GM12891 (cell line): ENCODE measurements at regions not wholly inside any gene's neighbourhood (a gene's known extent, or its start where the extent isn't known, plus 50 kb on each side); places are given as distances from the start of the nearest gene placed in this dataset.

Experiments
- DNase-seq: peaks from one replicate; pipeline ENCODE4 v3.0.0; 2011; ENCODE audit warnings: low spot score; ENCODE audit not compliant: insufficient read length
- FAIRE-seq: peaks from 2 replicates; lab custom pipeline; 2011; peaks lifted over from hg19 to GRCh38; lab: Jason Lieb, UNC
- PAX5 ChIP-seq: IDR thresholded peaks from 2 replicates; pipeline ENCODE4 v1.6.1; 2011; ENCODE audit warnings: low read length, moderate library complexity, mild to moderate bottlenecking; ENCODE audit not compliant: insufficient read depth, severe bottlenecking
- POLR2A ChIP-seq: IDR thresholded peaks from 2 replicates; pipeline ENCODE4 v1.6.1; 2011; ENCODE audit warnings: low read depth, low read length, control low read depth
- POLR2AphosphoS5 ChIP-seq: IDR thresholded peaks from 2 replicates; pipeline ENCODE4 v1.6.1; 2011; ENCODE audit warnings: low read depth, low read length, control low read depth
- POU2F2 ChIP-seq: IDR thresholded peaks from 2 replicates; pipeline ENCODE4 v1.6.1; 2011; ENCODE audit warnings: low read depth, mild to moderate bottlenecking, control low read depth, low read length, moderate library complexity
- SPI1 ChIP-seq: IDR thresholded peaks from 2 replicates; pipeline ENCODE4 v1.6.1; 2011; ENCODE audit warnings: low read depth, low read length, control low read depth
- TAF1 ChIP-seq: IDR thresholded peaks from 2 replicates; pipeline ENCODE4 v1.6.1; 2011; ENCODE audit warnings: low read depth, low read length, control low read depth

DNA sequence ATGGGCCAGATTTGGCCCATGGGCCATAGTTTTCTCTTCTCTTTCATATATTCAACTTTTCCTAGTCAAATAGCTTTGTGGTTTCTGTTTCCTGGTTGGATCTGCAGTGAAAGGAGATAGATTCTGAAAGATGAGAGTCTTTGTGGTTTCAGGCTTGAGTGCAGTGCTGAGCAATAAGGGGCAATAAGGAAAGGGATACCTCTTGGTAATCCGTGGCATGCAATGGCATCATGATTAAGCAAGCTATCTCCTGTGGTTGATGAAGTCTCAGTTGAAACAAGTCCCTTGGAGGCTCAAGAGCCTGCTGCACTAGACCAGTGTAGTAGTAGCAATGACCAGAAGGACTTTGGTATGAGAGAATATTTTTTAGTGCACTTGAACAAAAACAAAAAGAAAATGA lies 187.7 kb upstream of the CNTNAP2 start:
- FAIRE-seq (no peak), DNase-seq (no peak)
- no peak for TF ChIP-seq PAX5
- no peak for TF ChIP-seq POLR2AphosphoS5
- no peak for TF ChIP-seq POLR2A

DNA sequence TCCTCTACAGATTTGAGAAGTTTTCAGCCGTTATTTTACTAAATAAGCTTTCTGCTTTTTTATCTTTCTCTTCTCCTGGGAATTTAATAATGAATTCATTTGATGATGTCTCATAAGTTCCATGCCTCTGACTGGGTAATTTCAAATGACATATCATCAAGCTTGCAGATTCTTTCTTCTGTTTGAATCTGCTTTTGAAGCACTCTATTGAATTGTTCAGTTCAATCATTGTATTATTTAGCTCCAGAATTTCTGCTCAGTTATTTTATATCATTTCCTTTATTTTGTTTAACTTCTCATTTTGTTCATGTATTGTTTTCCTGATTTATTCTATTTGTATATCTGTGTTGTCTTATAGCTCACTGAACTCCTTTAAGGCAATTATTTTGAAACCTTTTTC lies 196.9 kb upstream of the CNTNAP2 start:
- DNase-seq (no peak), FAIRE-seq (no peak)
- TF ChIP-seq PAX5 (no peak), POLR2A (no peak), TAF1 (no peak), SPI1 (no peak), POLR2AphosphoS5 (no peak), POU2F2 (no peak)

DNA sequence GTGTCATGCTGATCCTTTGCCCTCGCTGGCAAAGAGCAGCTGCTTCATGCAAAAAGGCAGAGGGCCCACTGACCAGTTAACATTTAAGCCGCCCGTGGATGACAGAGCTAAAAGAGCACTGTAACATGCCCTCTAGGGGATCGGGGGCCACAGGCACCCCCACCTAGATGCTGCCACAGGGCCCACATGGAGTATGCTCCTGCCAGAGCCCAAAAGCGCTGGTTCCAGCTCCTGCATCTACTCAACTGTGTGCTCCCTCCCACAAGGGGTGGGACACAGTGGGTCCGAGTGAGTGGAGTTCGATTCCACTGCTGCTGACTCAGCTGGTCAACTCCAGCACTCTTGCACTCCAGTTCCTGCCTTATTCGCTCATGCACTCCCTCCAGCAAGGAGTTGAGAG lies 199.8 kb upstream of the CNTNAP2 start:
- FAIRE-seq = no peak
- TF ChIP-seq POU2F2 (no peak), POLR2AphosphoS5 (no peak), TAF1 (no peak), PAX5 (no peak), SPI1 (no peak), POLR2A (no peak)

DNA sequence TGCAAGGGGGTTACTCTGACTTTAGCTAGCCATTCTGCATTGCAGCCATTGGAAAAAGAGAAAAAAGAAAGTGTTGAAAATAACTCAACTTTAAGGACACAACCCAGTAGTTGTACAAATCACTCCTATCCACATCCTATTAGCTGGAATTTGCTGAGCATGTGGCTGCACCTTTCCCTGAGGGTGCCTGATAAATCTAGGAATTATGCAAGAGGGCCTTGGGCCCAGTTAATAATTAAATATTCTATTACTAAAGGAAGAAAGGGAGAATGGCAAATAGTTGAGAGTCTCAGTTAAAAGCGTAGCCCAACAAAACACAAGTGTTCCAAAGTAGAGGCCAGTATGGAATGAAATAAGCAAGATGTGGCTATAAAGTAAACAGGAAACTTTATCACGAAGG lies 200.9 kb upstream of the CNTNAP2 start:
- FAIRE-seq (no peak), DNase-seq (no peak)
- TF ChIP-seq TAF1 = no peak

More for the DNA sequence above, 199.8 kb upstream of the CNTNAP2 start:
- DNase-seq = no peak

DNA sequence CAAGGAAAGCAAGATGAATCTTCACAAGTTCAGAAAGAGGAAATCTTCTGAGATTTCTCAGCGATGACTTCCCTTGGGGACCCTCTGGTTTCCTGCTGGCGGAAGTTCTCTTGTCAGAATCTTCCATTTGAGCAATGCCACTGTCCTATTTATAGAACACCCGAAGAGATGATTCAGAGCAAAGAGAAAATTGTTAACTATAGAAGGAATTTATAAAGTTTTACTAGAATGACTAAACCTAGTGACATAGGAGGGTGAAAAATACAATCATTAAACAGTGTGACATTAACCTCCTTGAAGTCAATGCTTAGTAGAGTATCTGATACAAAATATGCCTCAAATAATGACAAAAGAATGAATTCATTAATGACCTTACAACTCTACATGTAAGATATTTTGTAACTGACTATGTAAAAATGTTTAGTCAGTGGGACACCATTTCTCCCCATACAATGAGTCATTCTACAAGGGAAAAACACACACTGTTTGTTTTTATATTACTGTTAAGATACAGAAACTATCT lies 206.5 kb upstream of the CNTNAP2 start:
- DNase-seq (no peak), FAIRE-seq (no peak)
- no peak for TF ChIP-seq POLR2A
- TF ChIP-seq PAX5 = no peak
- TF ChIP-seq POU2F2 = no peak
- TF ChIP-seq TAF1 = no peak
- TF ChIP-seq SPI1 = no peak
- TF ChIP-seq POLR2AphosphoS5 = no peak

DNA sequence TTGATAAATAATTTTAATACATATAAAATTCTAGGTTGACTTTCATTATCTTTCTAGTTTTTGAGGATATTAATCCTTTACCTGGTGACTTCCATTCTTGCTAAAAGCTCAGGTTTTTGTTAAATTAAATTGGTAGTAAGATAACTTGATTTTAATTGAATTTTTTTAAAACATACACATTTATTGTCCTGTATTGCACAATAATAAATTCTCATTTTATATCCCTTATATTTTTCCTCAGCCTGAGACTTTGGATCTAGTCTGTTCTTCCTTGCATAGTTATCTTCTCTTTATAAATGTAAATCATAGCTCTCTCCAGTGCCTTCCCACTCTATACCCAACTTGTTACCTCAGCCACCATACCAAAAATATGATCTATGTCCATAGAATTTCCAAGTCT lies 212.9 kb upstream of the CNTNAP2 start:
- FAIRE-seq = no peak

DNA sequence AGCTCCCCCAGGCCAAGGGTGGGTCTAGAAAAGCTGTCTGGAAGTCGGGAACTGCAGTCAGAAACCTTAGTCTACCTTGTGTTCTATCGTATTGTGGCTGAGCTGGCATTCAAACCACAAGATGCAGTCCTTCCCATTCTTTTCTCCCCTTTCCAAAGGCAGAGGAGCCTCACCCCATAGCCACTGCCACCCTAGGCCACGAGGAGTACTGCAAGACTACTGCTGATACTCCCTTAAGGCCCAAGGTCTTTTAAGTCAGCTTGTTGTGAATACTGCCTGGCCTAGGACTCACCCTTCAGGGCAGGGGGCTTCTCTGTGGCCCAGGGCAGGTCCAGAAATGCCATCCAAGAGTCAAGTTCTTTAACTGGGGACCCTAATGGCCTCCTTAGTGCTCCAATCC lies 214.5 kb upstream of the CNTNAP2 start:
- TF ChIP-seq TAF1 (no peak), POLR2AphosphoS5 (no peak), SPI1 (no peak), POU2F2 (no peak), POLR2A (no peak), PAX5 (no peak)
- DNase-seq = no peak
- no peak for FAIRE-seq

More for the DNA sequence above, 212.9 kb upstream of the CNTNAP2 start:
- DNase-seq = no peak
- TF ChIP-seq POLR2A = no peak
- TF ChIP-seq TAF1 = no peak
- TF ChIP-seq POU2F2 = no peak

DNA sequence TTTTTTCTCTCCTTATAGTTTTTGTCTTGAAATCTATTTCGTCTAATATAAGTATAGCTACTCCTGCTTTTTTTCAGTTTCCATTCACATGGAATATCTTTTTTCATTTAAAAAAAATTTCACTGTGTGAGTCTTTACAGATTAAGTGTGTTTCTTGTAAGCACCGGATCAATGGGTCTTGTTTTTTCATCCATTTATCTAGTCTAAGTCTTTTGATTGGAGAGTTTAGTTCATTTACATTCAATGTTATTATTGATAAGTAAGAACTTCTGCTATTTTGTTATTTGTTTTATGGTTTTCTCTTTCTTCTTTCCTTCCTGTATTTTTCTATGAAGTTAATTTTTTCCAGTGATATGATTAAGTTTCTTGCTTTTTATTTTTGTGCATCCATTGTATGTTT lies 216.7 kb upstream of the CNTNAP2 start:
- TF ChIP-seq POLR2A (no peak), PAX5 (no peak), POLR2AphosphoS5 (no peak), POU2F2 (no peak), TAF1 (no peak), SPI1 (no peak)
- no peak for FAIRE-seq

DNA sequence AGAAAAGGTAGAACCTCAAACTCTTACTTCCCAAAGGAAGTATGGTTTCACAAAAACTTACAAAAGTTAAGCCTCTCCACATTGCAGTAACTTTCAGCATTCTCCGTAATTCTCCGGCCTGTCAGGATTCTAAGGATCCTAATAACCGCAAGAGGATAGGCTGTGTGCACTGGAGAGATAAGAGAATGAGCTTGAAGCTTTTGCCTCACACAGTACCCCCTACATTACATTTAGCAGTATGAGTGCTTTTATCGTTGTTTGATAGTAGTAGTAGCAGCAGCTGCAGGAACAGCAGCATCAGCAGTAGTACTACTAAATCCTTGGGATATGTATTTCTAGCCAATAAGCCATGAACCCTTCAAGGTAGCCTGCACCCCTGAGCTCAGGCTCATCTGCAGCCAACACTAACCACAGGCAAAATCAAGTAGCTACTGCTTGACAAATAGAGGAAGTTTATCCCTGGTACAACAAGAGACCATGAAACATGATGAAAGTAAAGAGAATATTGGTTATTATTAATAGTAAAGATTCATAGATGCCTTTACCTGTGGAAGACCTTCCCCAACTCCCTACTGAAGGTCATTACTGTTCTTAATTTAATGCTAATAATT lies 222.6 kb upstream of the CNTNAP2 start:
- no peak for DNase-seq
- no peak for FAIRE-seq

More for the DNA sequence above, 216.7 kb upstream of the CNTNAP2 start:
- DNase-seq = no peak

DNA sequence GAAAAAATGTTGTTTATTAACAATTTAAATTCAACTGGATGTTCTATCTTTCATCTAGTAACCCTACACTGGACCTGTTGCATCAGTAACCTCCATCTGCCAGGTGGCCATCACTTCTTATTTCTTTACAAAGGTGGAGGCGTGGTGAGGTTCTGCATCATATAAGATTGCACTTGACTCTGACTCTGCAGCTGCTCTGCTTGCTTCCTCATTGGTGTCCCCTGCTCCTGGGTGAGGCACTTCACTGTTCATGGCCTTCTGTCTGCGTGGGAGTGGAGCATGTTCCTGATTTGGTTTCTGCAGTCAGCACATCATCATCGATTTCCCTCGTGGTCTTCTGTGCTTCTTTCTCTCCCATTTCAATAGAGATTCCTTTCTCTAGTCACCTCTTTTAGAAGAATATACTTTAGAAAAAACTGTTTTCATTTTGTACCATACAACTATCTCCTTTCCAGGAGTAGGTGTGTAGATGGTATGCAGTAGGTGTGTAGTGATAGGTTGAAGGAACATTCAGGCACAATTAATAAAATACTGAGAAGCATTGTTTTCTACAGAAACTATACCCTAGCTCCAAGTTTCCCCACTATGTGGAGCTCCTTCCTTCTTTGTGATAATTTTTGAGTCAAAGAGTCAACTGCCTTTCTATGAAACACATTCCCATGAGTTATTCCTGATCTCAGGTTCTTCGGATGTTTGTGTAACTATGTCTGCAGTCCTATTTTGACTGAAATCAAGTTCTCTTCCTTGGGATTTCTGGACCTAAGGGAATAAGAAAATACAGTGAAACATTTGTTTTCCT lies 231.7 kb upstream of the CNTNAP2 start:
- FAIRE-seq = no peak
- TF ChIP-seq POLR2A = no peak
- TF ChIP-seq PAX5 = no peak
- TF ChIP-seq POU2F2 = no peak
- TF ChIP-seq TAF1 = no peak
- no peak for TF ChIP-seq SPI1
- TF ChIP-seq POLR2AphosphoS5 = no peak
- no peak for DNase-seq

More for the DNA sequence above, 222.6 kb upstream of the CNTNAP2 start:
- TF ChIP-seq POU2F2 (no peak), POLR2A (no peak), POLR2AphosphoS5 (no peak), SPI1 (no peak), PAX5 (no peak), TAF1 (no peak)
